AG09319 (cell line): ENCODE measurements at regions not wholly inside any gene's neighbourhood (a gene's known extent, or its start where the extent isn't known, plus 50 kb on each side); places are given as distances from the start of the nearest gene placed in this dataset.

ENCODE experiments used
- DNase-seq: peaks from one replicate; pipeline ENCODE4 v3.0.0-alpha.2; 2010; ENCODE audit warnings: low read depth; ENCODE audit errors: extremely low read depth
- CTCF ChIP-seq: IDR thresholded peaks from 2 replicates; pipeline ENCODE4 v1.5.1; 2011; ENCODE audit warnings: low read depth, mild to moderate bottlenecking, inconsistent platforms, low read length, moderate library complexity

- TF ChIP-seq CTCF = no peak
- DNase-seq = no peak
Measured at GRCh38 chr6:50649086-50649485, 64.2 kb upstream of the TFAP2D start.

DNA sequence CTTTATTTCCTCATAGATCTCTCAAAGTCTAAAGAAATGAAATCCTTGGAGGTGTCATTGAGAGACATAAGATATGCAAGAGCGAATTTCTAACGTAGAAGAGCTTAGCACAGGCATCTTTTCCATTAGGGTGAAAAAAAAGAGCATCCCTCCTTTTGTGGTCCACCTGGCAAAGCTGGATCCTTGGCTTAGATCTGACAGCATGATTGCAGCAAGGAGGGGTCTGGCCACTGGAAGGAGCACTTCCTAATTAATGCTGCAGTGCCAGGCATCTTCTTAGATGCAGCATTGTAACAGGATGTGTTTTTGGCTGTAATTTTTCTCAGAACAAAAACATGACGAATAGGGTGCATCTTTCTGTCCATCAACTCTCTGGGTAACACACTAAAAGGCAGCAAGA, 60.1 kb upstream of the TFAP2D start:
- no peak for TF ChIP-seq CTCF
- DNase-seq = no peak

DNA sequence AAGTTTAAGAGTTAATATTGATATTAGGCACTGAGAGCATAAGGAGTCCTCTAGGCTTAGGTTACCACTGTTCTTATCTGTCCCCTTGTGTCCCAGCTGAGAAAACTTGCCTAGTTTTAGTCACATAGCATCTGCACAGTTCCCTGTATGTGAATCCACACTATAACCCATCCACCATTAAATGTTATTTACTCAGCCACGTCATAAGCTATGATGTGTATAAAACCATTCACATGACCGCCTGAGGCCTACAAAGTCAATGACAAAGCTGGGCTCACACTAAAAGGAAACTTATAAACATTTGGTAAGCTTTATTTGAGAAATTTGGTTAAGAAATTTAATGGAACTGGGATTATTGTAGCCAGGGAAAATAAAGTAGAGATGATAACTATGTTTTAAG, 59.2 kb upstream of the TFAP2D start:
- TF ChIP-seq CTCF = no peak
- DNase-seq = no peak

GRCh38 chr6:50655848-50656453, 57.4 kb upstream of the TFAP2D start:
- peak; percentile 10 for TF ChIP-seq CTCF
- DNase-seq = no peak

DNA sequence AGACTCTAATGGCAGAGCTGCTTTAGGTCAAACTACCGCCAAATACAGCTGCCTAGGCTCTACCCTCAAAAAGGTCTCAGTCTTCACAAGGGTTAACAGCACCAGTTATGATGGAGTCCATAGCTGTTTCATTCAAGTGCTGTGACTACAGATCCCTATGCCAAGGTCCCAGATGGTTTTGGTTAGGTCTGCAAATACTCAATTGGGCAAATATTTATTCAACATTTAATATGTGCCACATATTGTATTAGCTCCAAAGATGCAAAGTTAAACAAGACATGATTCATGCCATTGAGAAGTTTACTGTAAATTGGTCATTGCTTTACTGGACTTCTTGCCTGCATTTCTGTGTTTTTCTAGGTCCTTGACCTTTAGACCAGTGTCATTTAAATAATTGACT, 55.8 kb upstream of the TFAP2D start:
- DNase-seq = no peak

DNA sequence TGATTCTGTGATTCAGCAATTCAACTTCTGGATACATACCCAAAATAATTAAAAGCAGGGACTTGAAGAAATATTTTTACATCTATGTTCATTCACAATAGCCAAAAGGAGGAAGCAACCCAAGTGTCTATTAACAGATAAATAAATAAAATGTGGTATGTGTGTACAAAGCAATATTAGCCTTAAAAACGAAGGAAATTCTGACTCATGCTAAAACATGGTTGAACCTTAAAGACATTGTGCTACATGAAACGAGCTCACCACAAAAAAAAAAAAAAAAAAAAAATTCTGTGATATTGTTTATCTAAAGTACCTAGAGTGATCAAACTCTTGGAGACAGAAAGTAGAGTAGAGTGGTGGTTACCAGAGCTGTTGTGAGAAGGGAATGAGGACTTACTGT, 54.8 kb upstream of the TFAP2D start:
- no peak for TF ChIP-seq CTCF
- DNase-seq = no peak

More for the DNA sequence above, 55.8 kb upstream of the TFAP2D start:
- no peak for TF ChIP-seq CTCF

DNA sequence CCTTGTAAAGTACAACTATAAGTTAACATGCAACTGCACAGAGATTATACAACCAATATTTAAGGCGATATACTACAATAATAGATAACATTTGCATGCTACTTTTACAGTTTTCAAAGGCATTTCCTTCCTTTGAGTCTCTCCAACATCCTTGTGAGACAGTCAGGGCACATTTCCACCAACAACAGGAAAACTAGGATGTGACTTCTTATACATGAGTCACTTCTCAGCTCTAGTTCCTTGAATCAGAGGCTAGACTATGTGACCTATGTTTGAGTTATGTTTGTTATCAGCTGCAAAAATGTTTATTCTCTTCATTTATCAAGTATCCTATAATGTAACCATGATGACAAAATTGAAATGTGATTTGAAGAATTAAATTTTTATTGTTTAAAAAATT, 51.7 kb upstream of the TFAP2D start:
- no peak for DNase-seq
- no peak for TF ChIP-seq CTCF
